ENCODE measurements at regions not wholly inside any gene's neighbourhood (a gene's known extent, or its start where the extent isn't known, plus 50 kb on each side); places are given as distances from the start of the nearest gene placed in this dataset.

DNA sequence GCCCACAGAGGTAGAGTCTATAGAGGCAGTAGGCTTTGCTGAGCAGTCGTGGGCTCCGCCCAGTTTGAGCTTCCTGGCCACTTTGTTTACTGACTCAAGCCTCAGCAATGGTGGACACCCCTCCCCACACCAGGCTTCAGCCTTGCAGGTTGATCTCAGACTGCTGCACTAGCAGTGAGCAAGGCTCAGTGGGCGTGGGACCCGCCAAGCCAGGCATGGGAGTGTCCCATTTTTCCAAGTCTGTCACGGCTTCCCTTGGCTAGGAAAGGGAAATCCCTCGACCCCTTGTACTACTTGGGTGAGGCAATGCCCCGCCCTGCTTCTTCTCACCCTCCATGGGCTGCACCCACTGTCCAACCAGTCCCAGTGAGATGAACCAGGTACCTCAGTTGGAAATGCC, 135.3 kb upstream of the NT5E start:
- no peak overlapping the region for H3K4me3 ChIP-seq (ENCODE audit: low read depth, low read length)
- no peaks in the 10 kb centered on the region for H3K36me3 ChIP-seq (ENCODE audit: control insufficient read depth, insufficient read depth, low read length)
- DNase-seq (ENCODE audit: low read depth): no peak
- no peaks in the 10 kb centered on the region for H3K27me3 ChIP-seq (ENCODE audit: control insufficient read depth, insufficient read depth, low read length)
- ChIA-PET POLR2A (no interaction called here), CTCF (no interaction called here)
- TF ChIP-seq, protein P1, sequence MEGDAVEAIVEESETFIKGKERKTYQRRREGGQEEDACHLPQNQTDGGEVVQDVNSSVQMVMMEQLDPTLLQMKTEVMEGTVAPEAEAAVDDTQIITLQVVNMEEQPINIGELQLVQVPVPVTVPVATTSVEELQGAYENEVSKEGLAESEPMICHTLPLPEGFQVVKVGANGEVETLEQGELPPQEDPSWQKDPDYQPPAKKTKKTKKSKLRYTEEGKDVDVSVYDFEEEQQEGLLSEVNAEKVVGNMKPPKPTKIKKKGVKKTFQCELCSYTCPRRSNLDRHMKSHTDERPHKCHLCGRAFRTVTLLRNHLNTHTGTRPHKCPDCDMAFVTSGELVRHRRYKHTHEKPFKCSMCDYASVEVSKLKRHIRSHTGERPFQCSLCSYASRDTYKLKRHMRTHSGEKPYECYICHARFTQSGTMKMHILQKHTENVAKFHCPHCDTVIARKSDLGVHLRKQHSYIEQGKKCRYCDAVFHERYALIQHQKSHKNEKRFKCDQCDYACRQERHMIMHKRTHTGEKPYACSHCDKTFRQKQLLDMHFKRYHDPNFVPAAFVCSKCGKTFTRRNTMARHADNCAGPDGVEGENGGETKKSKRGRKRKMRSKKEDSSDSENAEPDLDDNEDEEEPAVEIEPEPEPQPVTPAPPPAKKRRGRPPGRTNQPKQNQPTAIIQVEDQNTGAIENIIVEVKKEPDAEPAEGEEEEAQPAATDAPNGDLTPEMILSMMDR (IDR thresholded peaks at IDR 0.05; ENCODE audit: insufficient read depth, low read depth, low read length): no peak

DNA sequence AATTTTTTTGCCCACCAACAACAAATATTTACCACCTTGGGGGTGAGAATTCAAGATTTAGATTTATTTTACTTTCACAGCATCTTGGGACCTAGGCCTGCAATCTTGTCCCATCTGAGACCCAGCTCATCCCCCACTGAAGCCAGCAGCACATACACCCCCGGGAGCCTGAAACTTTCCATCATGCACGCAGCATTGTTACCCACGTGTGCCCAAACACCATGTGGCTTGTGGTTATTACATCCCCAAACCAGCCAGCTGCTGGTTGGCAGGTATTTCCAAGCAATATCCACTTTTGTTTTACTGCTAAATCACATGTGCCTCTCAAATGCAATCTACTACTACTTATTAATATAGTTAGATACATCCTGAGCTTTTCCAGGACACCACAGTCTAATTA, 149.3 kb upstream of the NT5E start:
- TF ChIP-seq, protein P1 (IDR thresholded peaks at IDR 0.05; ENCODE audit: insufficient read depth, low read depth, low read length): no peak
- ChIA-PET CTCF (no interaction called here), POLR2A (no interaction called here)
- Histone ChIP-seq H3K36me3 (ENCODE audit: control insufficient read depth, insufficient read depth, low read length) (no peaks in the 10 kb centered on the region), H3K4me3 (ENCODE audit: low read depth, low read length) (no peak overlapping the region), H3K27me3 (ENCODE audit: control insufficient read depth, insufficient read depth, low read length) (no peaks in the 10 kb centered on the region)
- no peak for DNase-seq (ENCODE audit: low read depth)

DNA sequence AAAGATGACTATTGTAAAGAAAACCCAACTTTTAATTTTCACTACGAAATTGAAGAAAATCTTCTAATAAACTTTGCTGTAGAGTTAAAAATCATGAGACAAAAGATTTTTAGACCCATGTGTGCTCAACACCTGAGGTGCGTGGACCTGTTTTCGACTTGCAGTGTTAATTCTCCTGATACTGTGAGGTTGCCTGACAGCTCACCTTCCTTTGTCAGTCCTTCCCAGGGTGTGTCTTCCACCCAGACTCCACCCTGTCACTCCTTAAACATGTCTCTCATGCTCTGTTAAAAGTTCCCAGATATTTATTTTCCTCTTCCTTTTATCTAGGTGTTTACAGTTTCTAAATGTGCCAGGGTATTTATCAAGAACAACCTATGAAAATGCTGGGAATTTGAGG, 151.3 kb upstream of the NT5E start:
- TF ChIP-seq, protein P1 (IDR thresholded peaks at IDR 0.05; ENCODE audit: insufficient read depth, low read depth, low read length): no peak
- H3K27me3 ChIP-seq (ENCODE audit: control insufficient read depth, insufficient read depth, low read length): no peaks in the 10 kb centered on the region
- DNase-seq (ENCODE audit: low read depth): no peak
- POLR2A ChIA-PET: no interaction called here
- H3K4me3 ChIP-seq (ENCODE audit: low read depth, low read length): no peak overlapping the region
- CTCF ChIA-PET: interaction anchor here (0.6 kb wide), 1 partner anchor 25 kb away, joined by 3 read pairs; no protein-coding TSS in a partner anchor
- H3K36me3 ChIP-seq (ENCODE audit: control insufficient read depth, insufficient read depth, low read length): no peaks in the 10 kb centered on the region

DNA sequence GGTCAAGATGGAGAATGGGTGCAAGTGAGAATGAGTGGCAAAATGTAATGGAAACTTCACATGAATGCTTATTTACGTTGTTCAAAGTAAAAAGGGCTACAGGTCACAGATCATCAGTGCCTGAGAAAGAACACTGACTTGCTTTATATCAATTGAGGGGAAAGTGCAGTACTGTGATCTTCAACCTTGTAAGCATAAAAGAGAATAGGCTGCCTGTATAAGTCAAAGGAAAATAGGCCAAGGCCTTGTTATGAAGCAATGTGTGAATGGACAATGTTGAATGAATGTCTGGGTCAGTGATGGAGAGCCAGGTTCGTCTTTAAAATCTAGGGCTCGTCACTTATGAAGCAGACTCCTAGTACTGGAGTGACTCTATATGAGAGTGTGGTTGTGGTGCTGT, 158.6 kb upstream of the NT5E start:
- TF ChIP-seq, protein P1 (IDR thresholded peaks at IDR 0.05; ENCODE audit: insufficient read depth, low read depth, low read length): no peak
- H3K36me3 ChIP-seq (ENCODE audit: control insufficient read depth, insufficient read depth, low read length): no peaks in the 10 kb centered on the region
- CTCF ChIA-PET: no interaction called here
- POLR2A ChIA-PET: no interaction called here
- H3K27me3 ChIP-seq (ENCODE audit: control insufficient read depth, insufficient read depth, low read length): no peaks in the 10 kb centered on the region
- no peak overlapping the region for H3K4me3 ChIP-seq (ENCODE audit: low read depth, low read length)
- no peak for DNase-seq (ENCODE audit: low read depth)

DNA sequence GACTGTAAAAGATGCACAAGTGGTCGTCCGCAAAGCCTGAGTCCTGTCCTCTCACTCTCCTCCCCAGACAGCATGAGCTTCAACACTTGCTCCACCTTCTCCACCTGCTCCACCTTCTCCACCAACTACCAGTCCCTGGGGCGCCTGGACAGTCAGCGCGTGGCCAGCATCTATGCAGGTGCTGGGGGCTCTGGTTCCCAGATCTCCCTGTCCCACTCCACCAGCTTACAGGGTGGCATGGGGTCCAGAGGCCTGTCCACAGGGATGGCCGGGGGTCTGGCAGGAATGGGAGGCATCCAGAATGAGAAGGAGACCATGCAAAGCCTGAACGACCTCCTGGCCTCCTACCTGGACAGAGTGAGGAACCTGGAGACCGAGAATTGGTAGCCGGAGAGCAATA, 162.2 kb upstream of the NT5E start:
- CTCF ChIA-PET: interaction anchor here (1.6 kb wide), 1 partner anchor 36 kb away, joined by 3 read pairs; no protein-coding TSS in a partner anchor
- TF ChIP-seq, protein P1 (IDR thresholded peaks at IDR 0.05; ENCODE audit: insufficient read depth, low read depth, low read length): no peak
- no peak for DNase-seq (ENCODE audit: low read depth)
- H3K36me3 ChIP-seq (ENCODE audit: control insufficient read depth, insufficient read depth, low read length): no peaks in the 10 kb centered on the region
- no peaks in the 10 kb centered on the region for H3K27me3 ChIP-seq (ENCODE audit: control insufficient read depth, insufficient read depth, low read length)
- POLR2A ChIA-PET: no interaction called here
- no peak overlapping the region for H3K4me3 ChIP-seq (ENCODE audit: low read depth, low read length)

Measured in BJ (cell line).